ENCODE measurements at regions not wholly inside any gene's neighbourhood (a gene's known extent, or its start where the extent isn't known, plus 50 kb on each side); places are given as distances from the start of the nearest gene placed in this dataset.

- DNase-seq (ENCODE audit: low spot score) = no peak
Measured at GRCh38 chr5:61784341-61784740, 452.3 kb downstream of the ZSWIM6 start.

- no peak for DNase-seq (ENCODE audit: low spot score)
Measured at GRCh38 chr5:61788548-61788947, 456.5 kb downstream of the ZSWIM6 start.

DNA sequence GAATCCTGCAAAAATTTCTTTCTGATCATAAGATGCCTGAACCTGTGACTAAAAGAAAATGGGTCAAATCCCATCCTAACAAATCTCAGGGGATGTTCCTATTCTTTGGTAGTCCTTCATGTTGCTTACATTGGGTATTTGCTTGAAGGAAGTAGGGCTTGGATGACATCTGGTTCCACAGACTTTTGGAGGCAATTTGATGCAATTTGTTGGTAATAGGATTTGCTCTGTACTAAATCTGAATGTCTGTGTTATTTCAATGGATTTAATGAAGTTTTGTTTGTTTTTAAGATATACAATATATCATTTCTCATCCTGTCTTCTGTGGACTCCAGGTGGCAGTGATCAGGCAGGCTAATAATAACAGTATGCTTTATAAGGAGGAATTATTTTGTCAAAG lies 457.9 kb downstream of the ZSWIM6 start:
- DNase-seq (ENCODE audit: low spot score) = no peak

DNA sequence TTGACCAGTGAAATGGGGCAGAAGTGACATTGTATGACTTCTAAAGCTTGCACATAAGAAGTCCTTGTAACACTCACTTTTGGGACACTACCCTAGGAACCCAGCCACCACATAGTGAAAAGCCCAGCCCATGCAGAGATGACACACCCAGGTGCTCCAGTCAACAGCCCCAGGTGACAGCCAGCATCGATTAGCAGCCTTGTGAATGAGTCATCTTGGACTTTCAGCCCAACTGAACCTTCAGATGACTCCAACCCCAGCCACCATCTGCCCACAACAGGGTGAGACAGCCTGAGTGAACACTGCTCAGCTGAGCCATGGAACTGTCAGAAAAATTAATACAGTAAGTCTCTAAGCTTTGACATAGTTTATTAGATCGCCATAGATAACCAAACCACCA lies 458.6 kb downstream of the ZSWIM6 start:
- no peak for DNase-seq (ENCODE audit: low spot score)

DNA sequence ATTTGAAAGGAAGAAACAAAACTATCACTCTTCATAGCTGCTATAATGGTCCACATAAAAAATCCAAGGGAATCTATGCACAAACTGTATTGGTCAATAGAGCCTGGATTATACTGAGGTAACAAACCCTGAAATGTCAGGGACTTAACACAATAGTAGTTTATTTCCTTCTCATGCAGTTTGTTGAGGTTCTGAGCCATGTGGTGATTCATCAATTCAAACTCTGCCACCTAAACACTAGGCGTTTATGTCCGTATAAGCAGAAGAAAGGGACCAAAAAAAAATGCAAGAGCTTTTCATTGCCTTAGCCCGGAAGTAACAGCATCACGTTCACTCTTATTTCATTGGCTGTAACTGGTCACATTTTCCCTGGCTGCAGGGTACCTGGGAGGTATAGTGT lies 464.7 kb downstream of the ZSWIM6 start:
- DNase-seq (ENCODE audit: low spot score) = no peak

DNA sequence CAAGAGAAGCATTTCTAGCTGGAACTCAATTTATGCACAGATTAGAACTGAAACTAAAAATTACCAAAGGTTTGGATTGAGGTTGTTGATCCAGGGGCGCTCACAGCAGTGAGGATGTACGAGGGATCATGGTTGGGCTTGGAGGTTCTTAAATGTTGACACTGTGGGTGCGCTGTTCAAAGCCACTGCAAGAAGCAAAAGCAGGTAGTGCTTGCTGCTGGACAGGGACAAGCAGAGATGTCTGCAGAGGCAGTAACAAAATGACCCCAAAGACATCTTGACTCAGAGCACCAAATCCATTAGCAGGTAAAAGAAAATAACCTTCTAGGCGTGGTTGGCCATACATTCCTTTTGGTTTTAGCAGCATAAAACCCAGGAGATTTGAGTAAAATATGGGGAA lies 468.4 kb downstream of the ZSWIM6 start:
- DNase-seq (ENCODE audit: low spot score) = no peak

DNA sequence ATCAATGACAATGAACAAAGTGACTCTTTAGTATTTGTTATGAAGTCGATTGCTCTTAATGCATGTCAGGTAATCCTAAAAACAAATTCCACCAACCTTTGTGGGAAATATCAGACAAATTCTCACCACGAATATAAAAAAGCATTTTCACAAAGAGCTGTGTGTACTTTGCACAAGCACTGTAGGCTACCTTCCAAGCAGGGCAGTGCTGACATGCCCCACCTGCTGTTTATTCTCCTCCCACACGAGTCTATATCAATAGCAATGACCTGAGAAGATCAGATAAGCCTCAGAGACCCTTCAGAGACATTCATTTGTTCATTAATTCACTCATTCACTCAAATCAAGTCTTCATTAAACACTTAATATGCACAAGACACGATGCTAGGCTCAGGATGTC lies 469.1 kb downstream of the ZSWIM6 start:
- no peak for DNase-seq (ENCODE audit: low spot score)

DNA sequence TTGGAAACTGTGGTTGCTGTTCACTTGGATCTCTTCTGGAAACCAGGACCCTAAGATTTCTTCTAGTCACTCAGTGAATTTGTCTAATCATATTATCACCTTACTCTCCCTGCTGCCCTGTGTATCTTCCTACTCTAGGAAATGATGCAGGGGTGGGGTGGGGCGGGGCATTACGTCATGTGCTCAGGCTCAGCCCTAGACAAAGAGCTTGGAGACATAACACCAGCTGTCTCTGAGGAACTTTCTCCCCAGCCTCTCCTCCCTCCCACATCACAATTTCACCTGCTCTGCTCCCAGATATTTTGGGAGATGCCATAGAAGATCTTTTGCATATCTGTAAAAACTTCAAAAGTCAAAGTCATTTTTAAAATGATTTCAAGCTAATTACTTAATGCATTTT lies 470.4 kb downstream of the ZSWIM6 start:
- no peak for DNase-seq (ENCODE audit: low spot score)

- peak; percentile 36 for DNase-seq (ENCODE audit: low spot score)
Measured at GRCh38 chr5:61805101-61805500, 473.0 kb downstream of the ZSWIM6 start.

- DNase-seq (ENCODE audit: low spot score) = no peak
Measured at GRCh38 chr5:61806491-61807020, 474.5 kb downstream of the ZSWIM6 start.

DNA sequence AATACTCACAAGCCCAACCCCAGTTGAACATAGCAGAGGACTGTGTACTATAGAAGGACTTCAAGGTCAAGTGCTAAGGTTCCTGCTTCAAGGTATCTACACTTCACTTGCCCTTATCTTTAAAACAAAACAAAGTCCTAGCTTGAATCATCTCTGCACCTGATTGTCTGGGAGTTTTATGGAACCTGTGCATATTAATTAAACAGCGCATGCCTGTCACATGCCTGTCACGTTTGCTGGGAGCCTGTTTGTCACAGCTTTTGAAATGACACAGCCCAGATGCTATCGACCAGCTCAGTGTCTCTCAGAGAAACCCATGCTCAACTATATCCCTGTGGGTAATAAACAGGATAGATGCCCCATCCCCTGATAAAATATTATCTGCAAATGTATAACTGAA lies 476.0 kb downstream of the ZSWIM6 start:
- no peak for DNase-seq (ENCODE audit: low spot score)

DNA sequence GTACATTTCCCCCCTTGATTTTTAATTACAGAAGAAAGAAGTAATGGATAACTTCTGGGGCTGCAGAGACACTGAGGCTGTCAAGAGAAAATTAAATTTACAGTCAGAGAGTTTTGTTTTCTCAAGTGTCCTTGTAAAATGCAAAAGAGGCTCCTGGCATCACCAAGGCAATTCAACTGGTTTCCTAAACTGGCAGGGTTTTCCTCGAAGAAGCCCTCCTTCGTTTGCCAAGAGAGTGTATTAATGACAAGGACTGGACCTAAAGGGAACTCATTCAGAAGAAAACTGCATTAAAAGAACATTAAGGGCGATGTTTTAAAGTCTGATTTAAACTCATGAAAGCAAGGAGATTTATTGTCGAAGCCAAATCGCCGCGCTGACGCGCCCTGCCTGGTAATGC lies 476.9 kb downstream of the ZSWIM6 start:
- no peak for DNase-seq (ENCODE audit: low spot score)

- peak; percentile 52 for DNase-seq (ENCODE audit: low spot score)
Measured at GRCh38 chr5:61809651-61810050, 477.6 kb downstream of the ZSWIM6 start.

GRCh38 chr5:61811052-61811451 lies 479.0 kb downstream of the ZSWIM6 start:
- no peak for DNase-seq (ENCODE audit: low spot score)

DNA sequence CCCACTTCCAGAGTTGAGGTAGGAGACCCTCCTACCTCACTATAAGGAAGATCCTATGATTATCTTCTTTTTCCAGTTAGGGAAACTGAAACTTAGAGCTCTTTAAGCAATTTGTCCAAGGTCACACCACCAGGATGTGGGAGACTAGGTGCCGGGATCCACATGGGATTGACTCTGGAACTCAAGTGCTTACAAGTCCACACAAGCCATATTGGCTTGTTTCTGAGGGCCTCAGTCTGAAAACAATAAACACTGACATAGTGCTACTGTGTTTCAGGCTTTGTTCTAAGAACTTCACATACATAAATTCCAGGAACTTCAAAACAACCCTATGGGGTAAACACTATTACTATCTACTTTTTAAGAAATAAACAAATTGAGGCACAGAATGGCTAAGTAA lies 481.3 kb downstream of the ZSWIM6 start:
- DNase-seq (ENCODE audit: low spot score) = no peak

- DNase-seq (ENCODE audit: low spot score) = no peak
Measured at GRCh38 chr5:61815339-61815738, 483.3 kb downstream of the ZSWIM6 start.

GRCh38 chr5:61816146-61816545 lies 484.1 kb downstream of the ZSWIM6 start:
- no peak for DNase-seq (ENCODE audit: low spot score)

DNA sequence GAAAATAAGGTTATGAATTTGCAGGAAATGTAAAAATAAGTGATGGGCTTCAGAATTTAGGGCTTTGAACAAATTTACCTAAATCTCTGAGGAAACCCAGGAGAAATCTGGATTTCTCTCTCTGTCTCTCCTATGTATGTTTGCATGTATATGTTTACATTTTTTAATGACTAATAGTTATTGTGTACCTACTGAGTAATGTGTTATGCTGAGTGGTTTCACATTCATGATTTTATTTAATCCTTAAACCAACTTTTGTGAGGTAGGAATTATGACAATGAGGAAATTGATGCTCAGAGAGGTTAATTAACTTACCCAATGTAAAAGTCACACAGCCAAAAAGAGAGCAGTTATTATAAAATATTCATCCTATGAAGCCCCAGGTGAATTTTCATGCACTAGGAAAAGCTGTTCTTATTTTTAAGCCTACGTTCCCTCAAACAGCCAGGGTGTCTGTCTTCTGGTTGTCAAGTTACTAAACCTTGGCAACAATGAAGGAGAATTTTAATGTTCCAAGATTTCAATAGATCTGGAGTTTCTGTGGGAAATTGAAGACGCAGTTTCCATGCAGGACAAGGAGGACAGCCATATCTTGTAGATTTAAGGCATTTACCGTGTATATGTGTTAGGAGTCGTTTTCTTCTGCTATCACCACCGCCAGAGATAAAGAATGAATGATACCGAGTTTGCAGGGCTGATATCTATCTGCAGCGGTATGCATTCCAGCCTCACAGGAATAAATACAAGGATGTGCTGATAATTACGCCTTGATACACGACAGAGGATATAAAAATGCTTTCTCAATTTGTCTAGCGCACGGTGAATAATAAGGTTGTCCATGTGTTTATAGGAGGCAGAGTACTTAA lies 484.8 kb downstream of the ZSWIM6 start:
- DNase-seq (ENCODE audit: low spot score) = no peak

DNA sequence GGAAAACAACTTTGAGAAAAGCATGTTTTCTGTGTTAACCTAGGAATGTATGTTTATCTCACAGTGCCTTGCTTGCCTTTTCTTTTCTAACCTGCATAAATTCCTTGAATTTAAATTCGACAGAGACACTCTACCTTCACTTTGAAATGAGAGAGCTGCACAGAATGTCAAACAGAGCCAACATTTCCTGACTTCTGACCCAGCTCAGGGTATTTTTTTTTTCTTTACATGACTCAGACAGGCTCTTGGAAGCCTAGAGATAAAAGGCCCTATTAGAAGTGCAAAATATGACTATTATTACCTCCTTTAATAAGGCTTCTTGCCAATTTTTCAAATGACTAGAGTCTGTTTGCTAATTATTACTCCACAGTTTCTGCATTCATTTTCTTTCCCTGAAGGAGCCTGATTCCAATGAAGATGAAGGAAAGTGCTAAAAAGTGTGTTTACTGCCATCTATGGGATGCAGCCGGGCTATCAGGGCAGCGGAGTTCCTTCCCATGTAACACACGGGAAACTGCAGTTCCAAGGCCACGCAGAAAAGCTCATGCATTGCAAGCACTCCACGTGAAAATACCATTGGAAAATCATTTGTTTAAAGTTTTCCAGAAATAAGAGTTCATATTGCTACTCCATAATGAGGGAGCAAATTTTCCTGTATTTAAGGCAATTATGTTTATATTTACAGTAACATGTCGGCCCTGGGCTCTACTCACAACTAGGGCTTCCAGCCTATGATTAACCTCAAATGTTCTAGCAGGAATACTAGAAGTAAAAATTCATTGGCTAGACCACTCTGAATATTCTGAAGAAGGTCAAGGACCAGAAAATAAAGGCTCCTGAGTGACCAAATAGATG lies 485.6 kb downstream of the ZSWIM6 start:
- DNase-seq (ENCODE audit: low spot score) = peak; percentile 74

DNA sequence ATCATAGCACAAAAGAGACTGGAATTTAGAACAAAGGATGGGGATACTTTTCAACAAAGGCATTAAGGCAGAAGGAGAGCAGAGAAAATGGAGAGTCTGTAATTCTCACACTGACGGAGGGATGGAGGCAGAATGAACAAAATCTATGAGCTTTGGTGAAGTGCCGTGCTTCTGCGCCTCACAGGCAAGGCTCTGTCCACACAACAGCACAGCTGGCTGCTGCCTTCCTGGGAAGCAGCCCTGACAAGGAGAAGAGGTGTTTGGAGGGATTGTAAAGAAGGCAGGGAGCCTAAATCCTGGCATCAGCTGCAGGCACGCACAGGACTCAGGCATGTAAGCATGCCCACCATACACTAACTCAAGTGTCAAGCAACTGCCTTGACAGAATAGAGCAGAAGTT lies 485.2 kb upstream of the KIF2A start:
- no peak for DNase-seq (ENCODE audit: low spot score)

- DNase-seq (ENCODE audit: low spot score) = no peak
Measured at GRCh38 chr5:61821561-61821960, 484.4 kb upstream of the KIF2A start.

DNA sequence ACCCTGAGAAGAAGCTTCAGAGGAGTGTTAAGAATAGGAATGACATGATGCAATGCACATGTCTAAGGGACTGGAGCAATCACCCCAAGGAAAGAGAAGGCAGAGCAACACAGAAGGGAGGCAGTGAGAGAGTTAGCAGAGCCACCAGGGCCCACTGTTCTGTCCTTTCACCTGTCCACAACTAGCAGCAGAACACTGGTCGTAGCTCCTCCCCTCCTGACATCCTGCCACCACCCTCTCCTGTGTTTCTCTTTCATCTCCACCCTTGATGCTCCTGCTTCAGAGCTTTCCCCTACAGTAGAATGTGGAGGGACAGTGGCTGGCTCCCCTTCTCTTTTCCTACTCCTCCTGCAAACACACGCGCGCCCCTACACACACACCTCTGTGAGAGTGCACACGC lies 483.4 kb upstream of the KIF2A start:
- no peak for DNase-seq (ENCODE audit: low spot score)

- no peak for DNase-seq (ENCODE audit: low spot score)
Measured at GRCh38 chr5:61823065-61823464, 482.9 kb upstream of the KIF2A start.
